Astrocyte (in vitro differentiated cells and primary cell): ENCODE measurements at regions not wholly inside any gene's neighbourhood (a gene's known extent, or its start where the extent isn't known, plus 50 kb on each side); places are given as distances from the start of the nearest gene placed in this dataset.

Experiments used
- DNase-seq: peaks from one replicate; pipeline ENCODE4 v3.0.0-alpha.2; 2010; ENCODE audit warnings: low read depth
- FAIRE-seq: peaks from 2 replicates; lab custom pipeline; 2011; peaks lifted over from hg19 to GRCh38; lab: Jason Lieb, UNC
- H2AFZ ChIP-seq: 2 replicates; pipeline ENCODE4 v1.6.0; 2012; ENCODE audit warnings: low read depth, low read length, inconsistent platforms
- H3K27ac ChIP-seq: 2 replicates; pipeline ENCODE4 v1.5.1; 2011; ENCODE audit warnings: low read depth, low read length, inconsistent platforms
- H3K27me3 ChIP-seq: 2 replicates; pipeline ENCODE4 v1.6.0; 2011; ENCODE audit warnings: low read length, inconsistent platforms; ENCODE audit not compliant: insufficient read depth
- H3K36me3 ChIP-seq: 2 replicates; pipeline ENCODE4 v1.5.1; 2011; ENCODE audit warnings: low read length, inconsistent platforms; ENCODE audit not compliant: insufficient read depth
- H3K4me1 ChIP-seq: 2 replicates; pipeline ENCODE4 v1.5.1; 2011; ENCODE audit warnings: low read length, inconsistent platforms; ENCODE audit not compliant: insufficient read depth
- H3K4me2 ChIP-seq: 2 replicates; pipeline ENCODE4 v1.6.0; 2012; ENCODE audit warnings: low read length, inconsistent platforms
- H3K4me3 ChIP-seq: 2 replicates; pipeline ENCODE4 v1.5.1; 2011; ENCODE audit warnings: low read depth, mild to moderate bottlenecking, low read length, inconsistent platforms; ENCODE audit not compliant: insufficient read depth
- H3K79me2 ChIP-seq: 2 replicates; pipeline ENCODE4 v1.6.0; 2012; ENCODE audit warnings: mild to moderate bottlenecking, low read length, inconsistent platforms; ENCODE audit not compliant: insufficient read depth
- H3K9ac ChIP-seq: 2 replicates; pipeline ENCODE4 v1.6.0; 2012; ENCODE audit warnings: mild to moderate bottlenecking, low read length, inconsistent platforms
- H3K9me3 ChIP-seq: 2 replicates; pipeline ENCODE4 v1.5.1; 2012; ENCODE audit warnings: low read depth, mild to moderate bottlenecking, low read length, inconsistent platforms; ENCODE audit not compliant: insufficient read depth
- H4K20me1 ChIP-seq: 2 replicates; pipeline ENCODE4 v1.6.0; 2012; ENCODE audit warnings: low read length, inconsistent platforms; ENCODE audit not compliant: insufficient read depth
- H3K27ac Mint-ChIP-seq: one replicate; pipeline ENCODE4 v1.8.0; 2021; ENCODE audit warnings: mild to moderate bottlenecking, mixed read lengths; ENCODE audit not compliant: unreplicated experiment
- H3K27me3 Mint-ChIP-seq: one replicate; pipeline ENCODE4 v1.8.0; 2021; ENCODE audit warnings: low read depth, mixed read lengths; ENCODE audit not compliant: unreplicated experiment
- H3K36me3 Mint-ChIP-seq: one replicate; pipeline ENCODE4 v1.8.0; 2021; ENCODE audit warnings: low read depth, mixed read lengths; ENCODE audit not compliant: unreplicated experiment
- H3K4me1 Mint-ChIP-seq: one replicate; pipeline ENCODE4 v1.8.0; 2021; ENCODE audit warnings: low read depth, mixed read lengths; ENCODE audit not compliant: unreplicated experiment
- H3K4me3 Mint-ChIP-seq: one replicate; pipeline ENCODE4 v1.8.0; 2021; ENCODE audit warnings: mild to moderate bottlenecking, moderate library complexity, mixed read lengths; ENCODE audit not compliant: unreplicated experiment
- H3K9me3 Mint-ChIP-seq: one replicate; pipeline ENCODE4 v1.8.0; 2021; ENCODE audit warnings: mild to moderate bottlenecking, mixed read lengths; ENCODE audit not compliant: unreplicated experiment
- CTCF ChIP-seq: IDR thresholded peaks from 2 replicates; pipeline ENCODE4 v1.5.1; 2011; ENCODE audit warnings: low read depth, mild to moderate bottlenecking, inconsistent platforms, low read length, moderate library complexity; ENCODE audit not compliant: insufficient read depth
- EZH2 ChIP-seq: IDR thresholded peaks from 2 replicates; pipeline ENCODE4 v1.6.1; 2012; ENCODE audit warnings: mild to moderate bottlenecking, low read length, inconsistent platforms; ENCODE audit not compliant: insufficient read depth

GRCh38 chr11:69554849-69555248 is 73.4 kb downstream of the LINC01488 start:
- no peaks in the 10 kb centered on the region for H3K27me3 ChIP-seq
- H3K4me1 Mint-ChIP-seq, result peaks cover 5% of the 10 kb centered on the region

GRCh38 chr11:69557266-69557665 is 75.8 kb downstream of the LINC01488 start:
- Mint-ChIP-seq H3K4me1 (peaks cover 9% of the 10 kb centered on the region), H3K36me3 (no peaks in the 10 kb centered on the region), H3K27me3 (peaks cover 17% of the 10 kb centered on the region), H3K27ac (no peak overlapping the region), H3K4me3 (no peak overlapping the region), H3K9me3 (peaks cover 11% of the 10 kb centered on the region)
- no peak overlapping the region for H3K9ac ChIP-seq
- H3K4me1 ChIP-seq, result no peaks in the 10 kb centered on the region
- no peaks in the 10 kb centered on the region for H3K36me3 ChIP-seq
- H3K27me3 ChIP-seq, result no peaks in the 10 kb centered on the region
- H3K79me2 ChIP-seq, result no peaks in the 10 kb centered on the region
- H3K9me3 ChIP-seq, result no peaks in the 10 kb centered on the region
- DNase-seq, result no peak
- no peak overlapping the region for H3K27ac ChIP-seq
- FAIRE-seq, result no peak
- TF ChIP-seq EZH2, result no peak
- TF ChIP-seq CTCF, result no peak
- H3K4me2 ChIP-seq, result no peak overlapping the region
- no peak overlapping the region for H2AFZ ChIP-seq
- no peaks in the 10 kb centered on the region for H4K20me1 ChIP-seq
- no peak overlapping the region for H3K4me3 ChIP-seq

More at GRCh38 chr11:69554849-69555248, 73.4 kb downstream of the LINC01488 start:
- Histone ChIP-seq H3K9me3 (no peaks in the 10 kb centered on the region), H4K20me1 (no peaks in the 10 kb centered on the region), H3K27ac (no peak overlapping the region), H3K4me2 (no peak overlapping the region), H3K36me3 (no peaks in the 10 kb centered on the region), H3K9ac (no peak overlapping the region), H2AFZ (no peak overlapping the region), H3K4me3 (no peak overlapping the region), H3K4me1 (no peaks in the 10 kb centered on the region), H3K79me2 (no peaks in the 10 kb centered on the region)
- FAIRE-seq (no peak), DNase-seq (no peak)
- peaks cover 21% of the 10 kb centered on the region for H3K27me3 Mint-ChIP-seq
- H3K9me3 Mint-ChIP-seq, result peaks cover 12% of the 10 kb centered on the region
- H3K27ac Mint-ChIP-seq, result no peak overlapping the region
- no peaks in the 10 kb centered on the region for H3K36me3 Mint-ChIP-seq
- TF ChIP-seq CTCF (no peak), EZH2 (no peak)
- no peak overlapping the region for H3K4me3 Mint-ChIP-seq

GRCh38 chr11:69558519-69558941 is 77.1 kb downstream of the LINC01488 start:
- Histone ChIP-seq H3K9me3 (no peaks in the 10 kb centered on the region), H3K36me3 (no peaks in the 10 kb centered on the region), H3K9ac (no peak overlapping the region), H3K27ac (no peak overlapping the region), H2AFZ (no peak overlapping the region), H3K4me1 (no peaks in the 10 kb centered on the region), H3K4me2 (no peak overlapping the region), H3K4me3 (no peak overlapping the region), H3K27me3 (no peaks in the 10 kb centered on the region), H4K20me1 (no peaks in the 10 kb centered on the region), H3K79me2 (no peaks in the 10 kb centered on the region)
- Mint-ChIP-seq H3K27ac (no peak overlapping the region), H3K4me1 (peaks cover 11% of the 10 kb centered on the region), H3K27me3 (peaks cover 15% of the 10 kb centered on the region), H3K9me3 (peaks cover 14% of the 10 kb centered on the region), H3K4me3 (no peak overlapping the region), H3K36me3 (no peaks in the 10 kb centered on the region)
- no peak for DNase-seq
- TF ChIP-seq EZH2 (no peak), CTCF (no peak)
- no peak for FAIRE-seq
